GM23248 (cell line): ENCODE measurements at regions not wholly inside any gene's neighbourhood (a gene's known extent, or its start where the extent isn't known, plus 50 kb on each side); places are given as distances from the start of the nearest gene placed in this dataset.

Experiments
- EZH2 ChIP-seq: fragments of 200-600 bp; sonication (generic); IDR thresholded peaks from 2 replicates; pipeline ENCODE4 v1.6.1; 2018; ENCODE audit warnings: antibody characterized with exemption, mild to moderate bottlenecking; ENCODE audit not compliant: insufficient read depth, poor library complexity, severe bottlenecking
- EZH2phosphoT487 ChIP-seq: fragments of 200-600 bp; sonication (generic); IDR thresholded peaks from 2 replicates; pipeline ENCODE4 v1.6.1; 2018; ENCODE audit warnings: antibody characterized with exemption, moderate library complexity, mild to moderate bottlenecking, low read depth; ENCODE audit not compliant: insufficient read depth

DNA sequence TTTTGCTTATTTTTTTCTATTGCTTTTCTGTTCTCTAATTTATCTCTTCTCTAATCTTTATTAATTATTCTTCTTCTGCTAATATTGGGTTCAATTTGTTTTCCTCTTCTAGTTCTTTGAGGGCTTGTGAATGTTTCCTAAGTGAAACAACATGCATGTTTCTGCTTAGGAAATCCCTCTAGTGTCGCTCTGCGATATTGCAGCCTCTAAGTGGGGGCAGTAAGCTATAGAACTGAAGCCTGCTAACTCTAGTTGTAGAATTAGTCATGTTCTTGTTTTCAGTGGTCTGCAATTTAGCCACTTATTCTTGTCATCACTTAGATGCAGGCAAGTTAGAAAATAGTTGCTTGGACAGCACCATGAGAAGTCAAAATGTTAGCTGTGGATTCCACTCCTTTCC is 222.6 kb downstream of the SPIN4 start:
- TF ChIP-seq EZH2phosphoT487 = no peak
- TF ChIP-seq EZH2 = no peak
